B cell (primary cell): ENCODE measurements at regions not wholly inside any gene's neighbourhood (a gene's known extent, or its start where the extent isn't known, plus 50 kb on each side); places are given as distances from the start of the nearest gene placed in this dataset.

Source experiments
- ATAC-seq: fragments of 200-7000 bp; cut with Tn5 transposase; one replicate; pipeline ENCODE4 v1.10.0; 2021; ENCODE audit warnings: low read depth, mild to moderate bottlenecking, moderate number of reproducible peaks, moderate library complexity
- CTCF ChIA-PET: fragments of 350-600 bp; sonication (Branson Sonifier 250); formaldehyde crosslinking; loops from one replicate; lab custom pipeline; 2021; ENCODE audit warnings: antibody characterized with exemption, inconsistent platforms; lab: Charles Lee
- POLR2A ChIA-PET: fragments of 350-600 bp; sonication (Branson Sonifier 250); formaldehyde crosslinking; loops from one replicate; lab custom pipeline; 2021; ENCODE audit warnings: antibody characterized with exemption; lab: Charles Lee
- DNase-seq: peaks from one replicate; pipeline ENCODE4 v3.0.0; 2013
- H2AFZ ChIP-seq: 2 replicates; pipeline ENCODE4 v1.6.1; 2012; ENCODE audit warnings: mild to moderate bottlenecking, low read depth, low read length; ENCODE audit not compliant: insufficient read depth, poor library complexity, severe bottlenecking
- H3K27ac ChIP-seq, 2 donors: 1 replicate in 1 of 2; 2 replicates in 1 of 2; pipeline ENCODE4 v1.5.1; 2012 to 2013; ENCODE audit warnings: low read length in 2 of 2, mild to moderate bottlenecking in 2 of 2, moderate library complexity in 1 of 2
- H3K27me3 ChIP-seq, 4 experiments: fragments of 200-600 bp in 1 of 4; sonication (generic) in 1 of 4; replicated peaks in 1 of 4; 1 replicate in 2 of 4; 2 replicates in 2 of 4; pipeline versions ENCODE4 v1.6.1 to v1.7.0; 2013 to 2016; ENCODE audit warnings: low read length in 3 of 4, mild to moderate bottlenecking in 2 of 4, mixed read lengths in 1 of 4, moderate library complexity in 1 of 4; ENCODE audit not compliant: insufficient read depth in 4 of 4, control insufficient read depth in 3 of 4; ENCODE audit errors: control extremely low read depth in 1 of 4
- H3K36me3 ChIP-seq, 2 experiments: replicated peaks in 1 of 2; 1 replicate in 1 of 2; 2 replicates in 1 of 2; pipeline versions ENCODE4 v1.6.1 to v1.7.1; 2013; ENCODE audit warnings: low read length in 1 of 2; ENCODE audit not compliant: insufficient read depth in 2 of 2, control insufficient read depth in 1 of 2; ENCODE audit errors: control extremely low read depth in 1 of 2, extremely low read depth in 1 of 2
- H3K4me1 ChIP-seq, 2 donors: fragments of 200-600 bp in 1 of 2; sonication (generic) in 1 of 2; 1 replicate in 1 of 2; 2 replicates in 1 of 2; pipeline versions ENCODE4 v1.5.1 to v1.6.1; 2013 to 2017; ENCODE audit warnings: low read length in 2 of 2; ENCODE audit not compliant: control insufficient read depth in 2 of 2, insufficient read depth in 2 of 2
- H3K4me2 ChIP-seq: replicated peaks from 2 replicates; pipeline ENCODE3; 2012; ENCODE audit warnings: mild to moderate bottlenecking, low read depth, low read length; ENCODE audit not compliant: poor library complexity, severe bottlenecking
- H3K4me3 ChIP-seq, 5 experiments: fragments of 200-600 bp in 1 of 5; sonication (generic) in 1 of 5; 1 replicate in 3 of 5; 2 replicates in 2 of 5; pipeline versions ENCODE4 v1.5.1 to v1.7.0; 2011 to 2016; ENCODE audit warnings: low read length in 4 of 5, mild to moderate bottlenecking in 4 of 5, low read depth in 2 of 5, control low read depth in 1 of 5, moderate library complexity in 1 of 5; ENCODE audit not compliant: insufficient read depth in 1 of 5; ENCODE audit errors: control extremely low read depth in 1 of 5, extremely low read depth in 1 of 5
- H3K79me2 ChIP-seq: fragments of 200-600 bp; sonication (generic); one replicate; pipeline ENCODE4 v1.6.0; 2016; ENCODE audit warnings: low read length; ENCODE audit not compliant: control insufficient read depth, insufficient read depth
- H3K9ac ChIP-seq: fragments of 200-600 bp; sonication (generic); 2 replicates; pipeline ENCODE4 v1.6.1; 2017; ENCODE audit warnings: mild to moderate bottlenecking, low read length, moderate library complexity
- H3K9me3 ChIP-seq, 3 donors: one replicate each; pipeline versions ENCODE4 v1.6.1 to v1.7.1; 2013; ENCODE audit warnings: low read length in 2 of 3; ENCODE audit not compliant: control insufficient read depth in 2 of 3, insufficient read depth in 1 of 3; ENCODE audit errors: control extremely low read depth in 1 of 3
- H4K20me1 ChIP-seq: 2 replicates; pipeline ENCODE4 v1.6.0; 2012; ENCODE audit warnings: mild to moderate bottlenecking, low read length; ENCODE audit not compliant: insufficient read depth, control insufficient read depth, poor library complexity, severe bottlenecking
- H3K27ac Mint-ChIP-seq: one replicate; pipeline ENCODE4 v1.8.0; 2021; ENCODE audit warnings: mixed read lengths
- H3K27me3 Mint-ChIP-seq: one replicate; pipeline ENCODE4 v1.8.0; 2021; ENCODE audit warnings: mixed read lengths
- H3K4me1 Mint-ChIP-seq: one replicate; pipeline ENCODE4 v1.8.0; 2021; ENCODE audit warnings: mixed read lengths
- H3K4me3 Mint-ChIP-seq: one replicate; pipeline ENCODE4 v1.8.0; 2021; ENCODE audit warnings: mixed read lengths
- H3K9me3 Mint-ChIP-seq: one replicate; pipeline ENCODE4 v1.8.0; 2022; ENCODE audit warnings: mixed read lengths; ENCODE audit not compliant: insufficient read depth
- CTCF ChIP-seq: fragments of 200-600 bp; IDR thresholded peaks from one replicate; pipeline ENCODE4 v1.8.0; 2022; ENCODE audit warnings: antibody characterized with exemption, mild to moderate bottlenecking
- EZH2 ChIP-seq: IDR thresholded peaks from 2 replicates; pipeline ENCODE4 v1.6.1; 2012; ENCODE audit warnings: borderline replicate concordance, low read depth, mild to moderate bottlenecking, moderate library complexity, low read length; ENCODE audit not compliant: insufficient read depth, poor library complexity, severe bottlenecking
- WGBS: methylation state at CpG from one replicate; pipeline ENCODE4 v1.1.5; 2013; ENCODE audit warnings: missing lambda C conversion rate; ENCODE audit not compliant: insufficient coverage; 5-methylcytosine and 5-hydroxymethylcytosine counted together
- intact Hi-C: fragments of 100-400 bp; cut with micrococcal nuclease; formaldehyde crosslinking; loops from one replicate; pipeline ENCODE4 v1.10.0; 2022

DNA sequence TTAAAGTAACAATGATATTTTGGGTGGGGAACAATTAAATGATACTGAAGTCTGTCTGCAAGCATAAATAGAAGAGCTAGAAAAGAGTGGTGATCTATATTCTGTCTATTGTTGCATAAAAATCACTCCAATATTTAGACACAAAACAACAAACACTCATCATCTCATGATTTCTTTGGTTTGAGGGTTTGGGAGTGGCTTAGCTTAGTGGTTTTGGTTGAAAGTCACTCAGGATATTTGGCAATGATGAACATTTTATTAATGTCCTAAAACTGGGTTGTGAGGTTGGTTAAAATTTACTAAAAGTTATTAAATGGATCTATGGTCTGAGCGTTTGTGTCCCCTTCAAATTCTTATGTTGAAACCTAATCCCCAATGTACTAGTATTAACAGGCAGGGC is 54.7 kb upstream of the EGFR start:
- Mint-ChIP-seq H3K4me3 (no peak overlapping the region), H3K9me3 (no peaks in the 10 kb centered on the region), H3K4me1 (no peaks in the 10 kb centered on the region), H3K27ac (no peak overlapping the region), H3K27me3 (peaks cover 7% of the 10 kb centered on the region)
- POLR2A ChIA-PET = no interaction called here
- Histone ChIP-seq H3K4me1 (no peaks in the 10 kb centered on the region), H3K27ac (no peak overlapping the region), H3K36me3 (no peaks in the 10 kb centered on the region), H3K4me2 (no peak overlapping the region), H3K9ac (no peak overlapping the region), H3K9me3 (peaks cover 0 to 6% (median 0%) of the 10 kb centered on the region in 3 donors), H4K20me1 (no peaks in the 10 kb centered on the region), H3K79me2 (no peaks in the 10 kb centered on the region), H3K27me3 (no peaks in the 10 kb centered on the region), H2AFZ (no peak overlapping the region), H3K4me3 (no peak overlapping the region)
- intact Hi-C loops = no loop called here
- DNase-seq = no peak
- no peak for ATAC-seq
- TF ChIP-seq EZH2 (no peak), CTCF (no peak)
- WGBS = no CpG with 5 or more reads among the region's 1 CpG
- CTCF ChIA-PET = no interaction called here

GRCh38 chr7:54967377-54967776 is 51.4 kb upstream of the EGFR start:
- Histone ChIP-seq H3K27me3 (no peaks in the 10 kb centered on the region), H3K9me3 (no peaks in the 10 kb centered on the region), H3K9ac (no peak overlapping the region), H2AFZ (no peak overlapping the region), H3K36me3 (no peaks in the 10 kb centered on the region), H3K4me2 (no peak overlapping the region), H3K4me1 (no peaks in the 10 kb centered on the region), H3K4me3 (no peak overlapping the region), H3K79me2 (no peaks in the 10 kb centered on the region), H4K20me1 (no peaks in the 10 kb centered on the region), H3K27ac (no peak overlapping the region)
- DNase-seq (no peak), ATAC-seq (no peak)
- 93% methylated on average over 4 of the region's 8 CpGs for WGBS
- Mint-ChIP-seq H3K27me3 (peaks cover 6% of the 10 kb centered on the region), H3K4me3 (no peak overlapping the region), H3K4me1 (no peaks in the 10 kb centered on the region), H3K9me3 (no peaks in the 10 kb centered on the region), H3K27ac (no peak overlapping the region)
- POLR2A ChIA-PET = no interaction called here
- intact Hi-C loops = no loop called here
- TF ChIP-seq EZH2 = no peak
- TF ChIP-seq CTCF = no peak
- CTCF ChIA-PET = no interaction called here
